ENCODE measurements at regions not wholly inside any gene's neighbourhood (a gene's known extent, or its start where the extent isn't known, plus 50 kb on each side); places are given as distances from the start of the nearest gene placed in this dataset.
"Not testable (repeated sequence)": the region's sequence is repeated elsewhere in the genome, so short reads cannot be mapped to it uniquely, and the experiment has no call there.

DNA sequence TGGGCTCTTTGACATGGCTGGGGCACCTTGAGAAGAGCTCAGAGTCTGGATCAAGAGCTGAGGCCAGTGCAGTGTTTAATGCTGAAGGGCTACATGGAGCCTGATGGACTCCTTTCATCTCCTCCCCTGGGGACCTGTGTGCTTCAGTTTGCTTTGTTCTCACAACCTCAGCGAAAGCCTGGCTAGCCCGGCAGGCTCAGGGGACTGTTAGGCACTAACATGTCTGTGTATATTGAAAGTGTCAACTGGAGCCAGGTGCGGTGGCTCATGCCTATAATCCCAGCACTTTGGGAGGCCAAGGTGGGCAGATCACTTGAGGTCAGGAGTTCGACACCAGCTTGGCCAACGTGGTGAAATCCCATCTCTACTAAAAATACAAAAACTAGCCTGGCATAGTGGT, 194.5 kb downstream of the C1orf94 start:
- not testable (repeated sequence) for DNase-seq

DNA sequence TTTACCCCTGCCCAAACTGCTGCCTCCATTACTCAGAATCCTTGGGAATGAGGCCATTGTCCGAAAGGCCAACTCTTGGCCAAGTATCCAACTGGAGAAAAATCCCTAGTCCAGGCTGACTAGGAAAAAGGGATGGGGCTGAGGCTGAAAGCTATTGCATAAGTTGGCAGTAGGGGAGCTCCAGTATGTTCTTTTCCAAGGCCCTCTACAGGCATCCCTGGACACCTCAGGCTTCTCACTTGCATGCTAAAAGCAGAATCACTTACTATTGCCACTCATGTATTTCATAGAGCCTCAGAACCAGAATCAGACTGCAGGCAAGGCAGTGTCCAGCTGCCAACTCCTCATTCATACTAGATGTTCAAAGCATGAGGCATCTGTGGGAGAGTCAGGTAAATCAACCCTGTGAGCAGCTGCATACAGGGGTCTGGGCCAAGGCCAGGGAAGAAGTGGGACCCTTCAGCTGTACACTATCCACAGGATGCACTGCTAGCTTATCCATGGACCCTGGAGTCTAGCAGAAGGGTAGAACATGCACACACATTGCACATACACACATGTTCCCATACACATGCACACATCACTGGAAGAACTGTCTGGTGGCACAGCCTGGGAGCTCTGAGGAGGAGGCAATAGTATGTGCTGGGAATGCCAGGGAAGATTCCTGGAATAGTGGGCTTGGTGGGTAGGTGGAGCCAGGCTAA, 195.3 kb downstream of the C1orf94 start:
- DNase-seq = peak; percentile 26

- no peak for DNase-seq
Observed at GRCh38 chr1:34372891-34373290, 196.2 kb downstream of the C1orf94 start.

- DNase-seq = peak; percentile 18
Observed at GRCh38 chr1:34373912-34374311, 197.2 kb downstream of the C1orf94 start.

- no peak for DNase-seq
Observed at GRCh38 chr1:34376531-34376930, 199.8 kb downstream of the C1orf94 start.

DNA sequence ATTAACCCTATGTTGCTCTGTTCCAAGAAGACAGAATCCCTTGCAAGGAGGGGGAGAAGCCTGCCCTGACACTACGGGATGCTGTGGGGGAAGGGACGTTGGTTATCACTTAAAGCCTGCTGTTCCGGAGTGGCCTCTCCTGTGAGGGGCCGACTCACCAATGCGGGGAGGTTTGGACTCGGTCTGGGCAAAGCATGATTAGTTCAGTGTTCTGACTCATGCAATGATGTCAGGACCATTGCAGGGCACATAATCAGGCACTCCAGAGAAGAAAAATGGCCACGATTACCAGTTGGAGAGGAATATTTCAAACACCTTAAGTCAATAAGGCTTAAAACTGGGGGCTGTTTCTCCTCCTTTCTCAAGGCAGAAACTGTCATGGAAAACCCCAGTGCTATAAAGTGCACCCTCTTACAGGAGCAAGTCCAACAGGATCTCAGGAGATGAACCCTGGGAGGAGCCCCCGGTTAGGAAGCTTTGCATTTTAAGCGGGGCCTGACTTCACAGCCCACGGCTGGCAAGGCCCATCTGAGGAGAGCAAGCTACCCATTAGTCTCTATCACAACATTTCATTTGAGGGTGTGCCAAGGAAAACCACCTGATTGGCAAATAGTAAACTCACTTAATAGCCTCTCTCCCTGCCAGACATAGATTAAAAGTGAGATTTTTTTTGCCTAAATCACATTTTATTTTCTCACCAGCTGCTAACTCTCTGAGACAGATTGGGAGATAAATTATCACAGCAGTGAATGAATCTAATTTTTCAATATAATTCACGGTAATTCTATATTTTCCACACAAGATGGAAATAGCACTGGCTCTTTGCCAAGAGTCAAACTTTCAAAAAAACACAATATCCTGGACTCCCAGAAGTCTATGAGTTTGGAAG, 202.5 kb downstream of the C1orf94 start:
- no peak for DNase-seq

DNA sequence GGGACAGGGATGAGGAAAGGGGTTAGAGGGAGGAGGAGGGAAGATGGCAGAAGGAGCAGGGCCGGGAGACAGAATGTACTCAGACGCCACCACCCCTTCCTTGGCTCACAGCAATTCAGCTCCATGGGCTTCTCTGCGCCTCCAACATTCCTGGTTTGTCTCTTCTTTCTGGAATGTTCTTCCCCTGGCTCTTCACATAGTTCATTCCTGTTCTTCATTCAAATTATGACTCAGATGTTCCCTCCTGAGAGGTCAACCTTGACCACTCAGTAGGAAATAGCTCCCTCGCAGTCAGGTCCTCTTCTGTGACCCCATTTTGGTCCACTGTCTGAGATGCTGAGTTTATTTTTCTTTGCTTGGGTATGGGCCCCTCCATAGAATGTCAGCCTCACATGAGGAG, 203.2 kb downstream of the C1orf94 start:
- DNase-seq = no peak

DNA sequence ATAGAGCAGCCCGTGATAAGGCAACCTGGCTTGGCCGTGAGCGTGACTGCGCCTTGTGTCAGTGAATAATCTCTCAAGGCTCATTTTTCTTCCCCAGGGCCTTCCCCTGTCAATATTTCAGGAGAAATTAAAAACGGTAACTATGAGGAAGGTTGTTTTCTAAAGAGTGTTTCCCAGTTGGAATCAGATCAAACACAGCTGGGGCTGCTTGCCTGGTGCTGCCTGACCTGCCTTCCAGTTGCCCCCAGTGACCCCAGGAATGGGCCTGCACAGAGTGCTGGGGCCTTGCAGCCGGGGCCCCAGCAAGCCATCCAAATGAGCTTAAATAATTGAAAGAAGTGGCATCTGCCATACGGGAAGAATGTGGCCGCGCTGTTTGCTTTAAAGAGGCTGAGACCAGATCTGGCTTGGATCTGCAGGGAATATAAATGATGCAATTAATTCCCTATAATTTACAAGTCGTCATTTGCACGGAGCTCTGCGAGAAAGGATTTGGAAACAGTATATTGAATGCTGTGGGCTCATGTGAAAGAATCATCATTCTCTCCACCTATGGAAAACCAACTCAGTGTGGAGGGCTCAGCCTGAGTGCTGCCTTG, 203.9 kb downstream of the C1orf94 start:
- no peak for DNase-seq

GRCh38 chr1:34389974-34390373, 213.3 kb downstream of the C1orf94 start:
- DNase-seq = no peak

- no peak for DNase-seq
Observed at GRCh38 chr1:34396042-34396441, 219.3 kb downstream of the C1orf94 start.

GRCh38 chr1:34398241-34398915, 221.7 kb downstream of the C1orf94 start:
- DNase-seq = no peak

- peak; percentile 33 for DNase-seq
Observed at GRCh38 chr1:34398916-34399275, 222.2 kb downstream of the C1orf94 start.

DNA sequence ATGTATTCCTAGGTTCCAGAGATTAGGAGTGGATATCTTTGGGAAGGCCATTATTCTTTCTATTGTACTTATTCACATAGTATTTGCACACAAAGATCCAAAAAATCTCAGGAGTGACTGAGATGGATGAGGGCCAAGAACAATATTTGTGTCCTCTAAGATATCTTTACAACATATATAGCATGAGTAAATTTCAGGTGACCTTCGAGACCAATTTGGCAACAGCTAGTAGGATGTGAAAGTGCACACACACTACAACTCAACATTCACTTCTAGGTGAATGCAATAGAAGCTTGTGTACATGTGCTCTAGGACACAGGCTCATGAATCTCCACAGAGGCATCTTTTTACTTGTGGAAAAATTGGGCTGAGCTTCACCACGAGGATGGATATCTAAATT, 224.0 kb downstream of the C1orf94 start:
- no peak for DNase-seq

- DNase-seq = no peak
Observed at GRCh38 chr1:34403156-34403555, 226.4 kb downstream of the C1orf94 start.

GRCh38 chr1:34404804-34405203, 228.1 kb downstream of the C1orf94 start:
- no peak for DNase-seq

DNA sequence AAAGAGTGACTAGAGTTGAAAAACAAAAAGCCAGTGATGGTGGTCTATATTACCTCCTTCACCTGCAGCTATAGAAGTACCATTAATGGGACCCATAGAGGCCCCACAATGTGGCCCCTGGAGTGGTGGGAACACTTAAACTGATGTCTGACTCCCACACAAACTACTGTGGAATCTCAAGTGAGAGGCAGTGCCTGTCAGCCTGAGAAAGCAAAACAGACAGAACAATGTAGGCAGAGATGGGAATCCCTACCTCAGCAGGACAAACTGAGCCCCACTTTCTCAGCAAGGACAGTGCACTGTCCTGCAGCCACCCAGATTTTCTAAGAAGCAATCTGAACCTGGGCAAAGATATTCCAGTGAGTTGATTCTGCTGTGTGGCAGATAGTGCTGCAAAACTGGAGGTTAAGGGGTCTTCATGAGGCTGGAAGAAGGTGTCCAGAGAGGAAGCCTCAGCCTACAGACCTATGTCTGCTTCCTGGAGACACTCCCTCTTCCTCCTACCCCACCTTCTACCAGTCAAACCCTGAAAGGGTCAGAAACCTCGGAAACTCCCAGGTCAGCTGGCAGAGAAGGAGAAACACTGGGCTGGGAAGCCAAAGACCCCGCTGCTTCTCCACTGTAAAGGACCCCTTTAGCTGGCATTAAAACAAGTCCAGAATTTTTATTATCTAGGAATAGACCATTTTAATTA, 228.7 kb downstream of the C1orf94 start:
- DNase-seq = no peak

DNA sequence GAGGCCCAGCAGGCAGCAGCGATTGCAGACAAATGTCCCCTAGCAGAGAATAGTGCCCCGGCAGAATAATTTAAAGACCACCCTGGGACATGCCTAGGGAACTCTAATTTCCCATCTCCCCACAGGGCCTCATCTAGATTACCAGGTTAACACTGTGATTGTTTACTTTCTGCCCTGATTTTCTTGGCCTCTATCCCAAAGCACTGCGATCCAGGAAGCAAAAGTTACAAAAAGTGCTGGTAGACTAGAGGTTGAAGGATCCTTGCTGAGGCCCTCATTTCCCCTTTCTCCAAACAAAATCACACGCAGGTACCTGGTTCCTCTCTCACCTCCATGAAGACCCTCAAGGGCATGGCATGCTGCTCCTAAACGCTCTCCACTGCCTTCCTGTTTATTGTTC, 229.7 kb downstream of the C1orf94 start:
- DNase-seq = peak; percentile 58

- DNase-seq = peak; percentile 28
Observed at GRCh38 chr1:34406833-34407539, 230.3 kb downstream of the C1orf94 start.

- DNase-seq = no peak
Observed at GRCh38 chr1:34408011-34408410, 231.3 kb downstream of the C1orf94 start.

DNA sequence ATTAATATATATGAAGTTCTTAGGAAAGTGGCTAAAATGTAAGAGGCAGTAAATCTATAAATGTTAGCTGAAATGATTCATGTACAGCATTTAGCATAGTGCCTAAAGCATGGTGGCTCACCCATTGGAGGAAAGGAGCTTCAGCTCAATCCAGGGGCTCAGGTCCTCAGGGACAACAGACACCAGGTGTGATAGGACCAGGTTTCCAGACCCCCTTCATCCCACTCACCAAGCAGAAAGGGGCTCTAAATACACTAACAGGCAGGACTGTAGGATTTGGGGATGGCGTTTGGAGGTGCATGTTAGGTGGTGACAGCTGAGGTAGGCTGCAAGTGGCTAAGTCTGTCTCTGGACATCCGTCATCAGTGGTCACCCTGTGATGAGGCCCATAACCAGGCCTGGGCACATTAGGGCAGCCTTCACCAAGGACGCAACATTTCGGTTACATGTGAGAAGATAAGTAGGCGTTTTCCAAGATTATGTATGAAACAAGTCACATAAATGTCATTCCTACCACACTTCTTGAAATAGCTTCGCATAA, 233.1 kb downstream of the C1orf94 start:
- no peak for DNase-seq

GRCh38 chr1:34412598-34413370, 236.1 kb downstream of the C1orf94 start:
- DNase-seq = no peak
